Fibroblast of lung (primary cell): ENCODE measurements at regions not wholly inside any gene's neighbourhood (a gene's known extent, or its start where the extent isn't known, plus 50 kb on each side); places are given as distances from the start of the nearest gene placed in this dataset.

Experiments used
- DNase-seq, 2 donors: peaks; one replicate each; pipeline versions ENCODE4 v3.0.0 to v3.0.0-alpha.2; 2010; ENCODE audit warnings: low read depth in 2 of 2
- H2AFZ ChIP-seq: 2 replicates; pipeline ENCODE4 v1.5.1; 2012; ENCODE audit warnings: low read length, control low read depth, inconsistent platforms
- H3K27ac ChIP-seq: 2 replicates; pipeline ENCODE4 v1.5.1; 2011; ENCODE audit warnings: low read length, control low read depth; ENCODE audit not compliant: insufficient read depth
- H3K27me3 ChIP-seq: 2 replicates; pipeline ENCODE4 v1.5.1; 2011; ENCODE audit warnings: mild to moderate bottlenecking, low read length; ENCODE audit not compliant: control insufficient read depth, insufficient read depth
- H3K36me3 ChIP-seq: 2 replicates; pipeline ENCODE4 v1.5.1; 2011; ENCODE audit warnings: low read length; ENCODE audit not compliant: control insufficient read depth, insufficient read depth
- H3K4me1 ChIP-seq: 2 replicates; pipeline ENCODE4 v1.5.1; 2011; ENCODE audit warnings: low read length; ENCODE audit not compliant: control insufficient read depth, insufficient read depth; ENCODE audit errors: extremely low read depth
- H3K4me2 ChIP-seq: 2 replicates; pipeline ENCODE4 v1.5.1; 2011; ENCODE audit warnings: low read length, control low read depth; ENCODE audit not compliant: insufficient read depth; ENCODE audit errors: extremely low read depth
- H3K4me3 ChIP-seq, 4 experiments: fragments of 200-600 bp in 1 of 4; sonication (generic) in 1 of 4; replicated peaks in 1 of 4; 2 replicates each; pipeline ENCODE4 v1.5.1; 2011 to 2016; ENCODE audit warnings: low read length in 4 of 4, low read depth in 3 of 4, mild to moderate bottlenecking in 3 of 4, control low read depth in 2 of 4, inconsistent platforms in 1 of 4, mixed read lengths in 1 of 4; ENCODE audit not compliant: insufficient read depth in 1 of 4; ENCODE audit errors: control extremely low read depth in 1 of 4
- H3K79me2 ChIP-seq: 2 replicates; pipeline ENCODE4 v1.5.1; 2012; ENCODE audit warnings: mild to moderate bottlenecking, low read length, inconsistent platforms; ENCODE audit not compliant: control insufficient read depth, insufficient read depth
- H3K9ac ChIP-seq: 2 replicates; pipeline ENCODE4 v1.5.1; 2011; ENCODE audit warnings: mild to moderate bottlenecking, low read length, control low read depth; ENCODE audit not compliant: insufficient read depth
- H3K9me3 ChIP-seq: 2 replicates; pipeline ENCODE4 v1.5.1; 2012; ENCODE audit warnings: low read depth, low read length; ENCODE audit not compliant: control insufficient read depth, insufficient read depth
- H4K20me1 ChIP-seq: 2 replicates; pipeline ENCODE4 v1.5.1; 2011; ENCODE audit warnings: low read length; ENCODE audit not compliant: control insufficient read depth, insufficient read depth; ENCODE audit errors: extremely low read depth
- CTCF ChIP-seq, 2 donors: IDR thresholded peaks in 1 of 2; conservative IDR thresholded peaks in 1 of 2; 1 replicate in 1 of 2; 2 replicates in 1 of 2; pipeline ENCODE4 v1.5.1; 2011 to 2012; ENCODE audit warnings: low read length in 2 of 2, control low read depth in 1 of 2, inconsistent platforms in 1 of 2, low read depth in 1 of 2, mild to moderate bottlenecking in 1 of 2
- EZH2 ChIP-seq: IDR thresholded peaks from 2 replicates; pipeline ENCODE4 v1.5.1; 2012; ENCODE audit warnings: low read length, control low read depth, mild to moderate bottlenecking; ENCODE audit errors: missing control alignments

GRCh38 chr4:181688432-181688831 lies 554.8 kb upstream of the TENM3 start:
- no peaks in the 10 kb centered on the region for H3K36me3 ChIP-seq
- no peaks in the 10 kb centered on the region for H4K20me1 ChIP-seq
- TF ChIP-seq EZH2: no peak
- TF ChIP-seq CTCF (conservative IDR thresholded peaks at IDR 0.05 in 1 of 2, IDR thresholded peaks at IDR 0.05 in 1 of 2; ENCODE audit: low read depth in 1 of 2, low read length in 2 of 2): no peak
- peak in 1 of 2 donors; percentile 92 for DNase-seq
- H3K4me2 ChIP-seq: no peak overlapping the region
- H3K27ac ChIP-seq: no peak overlapping the region
- H3K9ac ChIP-seq: no peak overlapping the region
- no peaks in the 10 kb centered on the region for H3K27me3 ChIP-seq
- no peak overlapping the region for H3K4me3 ChIP-seq
- H3K4me1 ChIP-seq: no peaks in the 10 kb centered on the region
- no peaks in the 10 kb centered on the region for H3K79me2 ChIP-seq
- no peaks in the 10 kb centered on the region for H3K9me3 ChIP-seq
- no peak overlapping the region for H2AFZ ChIP-seq

- H4K20me1 ChIP-seq: no peaks in the 10 kb centered on the region
- H3K27ac ChIP-seq: no peak overlapping the region
- H3K27me3 ChIP-seq: no peaks in the 10 kb centered on the region
- H3K9ac ChIP-seq: no peak overlapping the region
- no peaks in the 10 kb centered on the region for H3K79me2 ChIP-seq
- no peaks in the 10 kb centered on the region for H3K36me3 ChIP-seq
- H3K9me3 ChIP-seq: no peaks in the 10 kb centered on the region
- no peaks in the 10 kb centered on the region for H3K4me1 ChIP-seq
- no peak for TF ChIP-seq CTCF (conservative IDR thresholded peaks at IDR 0.05 in 1 of 2, IDR thresholded peaks at IDR 0.05 in 1 of 2; ENCODE audit: low read depth in 1 of 2, low read length in 2 of 2)
- TF ChIP-seq EZH2: no peak
- no peak overlapping the region for H3K4me2 ChIP-seq
- H2AFZ ChIP-seq: no peak overlapping the region
- H3K4me3 ChIP-seq: no peak overlapping the region
- DNase-seq: peak in 1 of 2 donors; percentile 78
Measured at GRCh38 chr4:181688872-181689271, 554.3 kb upstream of the TENM3 start.

- Histone ChIP-seq H4K20me1 (no peaks in the 10 kb centered on the region), H3K4me3 (no peak overlapping the region), H3K79me2 (no peaks in the 10 kb centered on the region), H3K4me1 (no peaks in the 10 kb centered on the region), H3K27ac (no peak overlapping the region), H3K9ac (no peak overlapping the region), H3K9me3 (no peaks in the 10 kb centered on the region), H3K36me3 (no peaks in the 10 kb centered on the region), H2AFZ (no peak overlapping the region), H3K27me3 (no peaks in the 10 kb centered on the region), H3K4me2 (no peak overlapping the region)
- DNase-seq: peak in 1 of 2 donors; percentile 39
- TF ChIP-seq CTCF (conservative IDR thresholded peaks at IDR 0.05 in 1 of 2, IDR thresholded peaks at IDR 0.05 in 1 of 2; ENCODE audit: low read depth in 1 of 2, low read length in 2 of 2) (no peak), EZH2 (no peak)
Measured at GRCh38 chr4:181690498-181690897, 552.7 kb upstream of the TENM3 start.
